Thoracic aorta (tissue), 2 donors: ENCODE measurements at regions not wholly inside any gene's neighbourhood (a gene's known extent, or its start where the extent isn't known, plus 50 kb on each side); places are given as distances from the start of the nearest gene placed in this dataset.

ENCODE experiments used
- ATAC-seq: fragments of 150-250 bp; one replicate; pipeline ENCODE4 v1.8.0; 2017; ENCODE audit warnings: low read depth; ENCODE audit not compliant: insufficient number of reproducible peaks, low FRiP score
- DNase-seq: peaks from one replicate; pipeline ENCODE4 v3.0.0-alpha.2; 2020; ENCODE audit warnings: low spot score
- H3K27ac ChIP-seq, 2 donors: fragments of 200-600 bp; sonication (generic); 1 replicate in 1 of 2; 2 replicates in 1 of 2; pipeline ENCODE4 v1.5.1; 2016; ENCODE audit warnings: mild to moderate bottlenecking in 2 of 2, moderate library complexity in 2 of 2
- H3K27me3 ChIP-seq: fragments of 200-600 bp; sonication (generic); replicated peaks from 2 replicates; pipeline ENCODE4 v1.6.0; 2016; ENCODE audit warnings: mild to moderate bottlenecking; ENCODE audit not compliant: insufficient read depth
- H3K36me3 ChIP-seq: fragments of 200-600 bp; sonication (generic); one replicate; pipeline ENCODE4 v1.5.1; 2016
- H3K4me1 ChIP-seq, 2 donors: fragments of 200-600 bp; sonication (generic); 1 replicate in 1 of 2; 2 replicates in 1 of 2; pipeline versions ENCODE4 v1.5.1 to v1.6.0; 2016; ENCODE audit warnings: low read depth in 2 of 2, mild to moderate bottlenecking in 1 of 2; ENCODE audit not compliant: control insufficient read depth in 1 of 2
- H3K4me3 ChIP-seq: fragments of 200-600 bp; sonication (generic); 2 replicates; pipeline ENCODE4 v1.5.1; 2016; ENCODE audit warnings: mild to moderate bottlenecking
- H3K9me3 ChIP-seq: fragments of 200-600 bp; sonication (generic); 2 replicates; pipeline ENCODE4 v1.5.1; 2016
- TF ChIP-seq, protein P1 (sequence below): fragments of 200-600 bp; sonication (generic); IDR thresholded peaks from one replicate; pipeline ENCODE4 v1.5.1; 2019; ENCODE audit warnings: antibody characterized with exemption

DNA sequence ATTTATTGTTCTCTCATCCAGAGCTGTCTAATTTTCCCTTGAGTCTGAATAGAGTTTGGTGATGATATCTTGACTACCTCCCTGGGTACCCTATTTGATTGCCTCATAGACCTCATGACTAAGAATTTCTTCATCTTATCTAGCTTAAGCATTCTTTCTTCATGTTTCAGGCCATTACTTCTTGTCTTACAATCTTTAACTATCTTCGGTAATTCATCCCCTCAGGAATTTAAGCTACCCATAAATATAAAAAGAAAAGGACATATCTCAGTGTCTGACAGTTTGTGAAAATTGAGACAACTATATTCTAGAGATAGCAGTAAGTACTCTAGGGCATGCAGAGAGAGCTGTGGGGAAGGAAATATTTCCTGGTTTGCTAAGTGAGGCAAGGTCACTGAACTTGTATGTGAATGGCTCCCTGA is 466.1 kb upstream of the GRID2 start:
- TF ChIP-seq, protein P1, sequence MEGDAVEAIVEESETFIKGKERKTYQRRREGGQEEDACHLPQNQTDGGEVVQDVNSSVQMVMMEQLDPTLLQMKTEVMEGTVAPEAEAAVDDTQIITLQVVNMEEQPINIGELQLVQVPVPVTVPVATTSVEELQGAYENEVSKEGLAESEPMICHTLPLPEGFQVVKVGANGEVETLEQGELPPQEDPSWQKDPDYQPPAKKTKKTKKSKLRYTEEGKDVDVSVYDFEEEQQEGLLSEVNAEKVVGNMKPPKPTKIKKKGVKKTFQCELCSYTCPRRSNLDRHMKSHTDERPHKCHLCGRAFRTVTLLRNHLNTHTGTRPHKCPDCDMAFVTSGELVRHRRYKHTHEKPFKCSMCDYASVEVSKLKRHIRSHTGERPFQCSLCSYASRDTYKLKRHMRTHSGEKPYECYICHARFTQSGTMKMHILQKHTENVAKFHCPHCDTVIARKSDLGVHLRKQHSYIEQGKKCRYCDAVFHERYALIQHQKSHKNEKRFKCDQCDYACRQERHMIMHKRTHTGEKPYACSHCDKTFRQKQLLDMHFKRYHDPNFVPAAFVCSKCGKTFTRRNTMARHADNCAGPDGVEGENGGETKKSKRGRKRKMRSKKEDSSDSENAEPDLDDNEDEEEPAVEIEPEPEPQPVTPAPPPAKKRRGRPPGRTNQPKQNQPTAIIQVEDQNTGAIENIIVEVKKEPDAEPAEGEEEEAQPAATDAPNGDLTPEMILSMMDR: no peak
- ATAC-seq (no peak), DNase-seq (no peak)
- Histone ChIP-seq H3K9me3 (peaks cover 12% of the 10 kb centered on the region), H3K36me3 (no peaks in the 10 kb centered on the region), H3K27me3 (no peaks in the 10 kb centered on the region), H3K4me3 (no peak overlapping the region), H3K27ac (no peak overlapping the region), H3K4me1 (no peaks in the 10 kb centered on the region)

DNA sequence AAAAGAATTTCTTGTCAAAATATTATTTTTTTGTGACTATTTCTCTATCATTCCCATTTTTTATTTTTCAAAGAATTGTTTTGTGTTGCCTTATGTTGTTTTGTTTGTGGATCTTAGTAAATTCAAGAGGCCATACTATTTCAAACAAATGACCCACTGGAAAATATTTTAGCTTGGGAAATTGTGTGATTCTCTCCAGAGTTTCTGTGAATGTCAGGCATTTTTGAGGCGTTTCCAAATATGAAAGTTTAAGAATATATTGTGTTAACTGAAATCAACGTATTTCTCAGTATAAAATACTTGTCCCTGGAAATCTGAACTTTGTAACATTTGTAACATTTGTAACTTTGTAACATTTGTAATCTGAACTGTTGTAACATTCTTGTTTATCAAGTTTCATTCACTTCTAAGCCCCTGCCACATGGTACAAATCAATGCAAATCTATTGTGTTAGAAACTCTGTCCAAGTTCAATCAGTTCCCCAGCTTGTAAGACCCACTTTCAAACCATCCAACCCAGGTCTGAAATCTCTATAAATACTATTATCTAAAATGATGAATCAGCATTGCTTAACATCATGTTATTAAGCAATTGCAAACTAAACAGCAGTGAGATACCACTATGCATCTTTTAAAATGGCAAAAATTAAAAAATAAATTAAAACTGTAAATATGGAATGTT is 465.4 kb upstream of the GRID2 start:
- peaks cover 6% of the 10 kb centered on the region for H3K9me3 ChIP-seq
- no peaks in the 10 kb centered on the region for H3K36me3 ChIP-seq
- DNase-seq: no peak
- H3K4me3 ChIP-seq: no peak overlapping the region
- H3K27ac ChIP-seq: no peak overlapping the region
- H3K27me3 ChIP-seq: no peaks in the 10 kb centered on the region
- TF ChIP-seq, protein P1: no peak
- no peaks in the 10 kb centered on the region for H3K4me1 ChIP-seq
- ATAC-seq: no peak

DNA sequence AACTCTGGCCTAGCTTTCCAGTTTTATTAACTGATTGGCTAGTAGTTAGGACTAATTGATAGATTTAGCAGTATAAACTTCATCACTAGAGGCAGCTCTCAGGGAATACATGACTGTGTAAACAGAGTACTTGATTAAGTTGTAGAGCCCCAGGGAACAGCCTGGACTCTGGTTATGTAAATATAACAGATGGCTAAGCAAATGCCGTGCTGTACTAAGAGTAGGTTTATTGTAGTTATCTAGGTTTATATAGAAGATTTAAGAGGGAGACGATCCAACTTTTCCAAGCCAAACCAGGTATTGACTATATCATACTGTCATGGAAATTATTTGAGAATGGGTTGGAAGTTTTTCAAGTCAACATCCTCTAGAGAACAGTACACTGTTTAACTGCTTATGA is 463.4 kb upstream of the GRID2 start:
- no peaks in the 10 kb centered on the region for H3K4me1 ChIP-seq
- no peaks in the 10 kb centered on the region for H3K9me3 ChIP-seq
- TF ChIP-seq, protein P1: no peak
- ATAC-seq (no peak), DNase-seq (no peak)
- no peaks in the 10 kb centered on the region for H3K36me3 ChIP-seq
- H3K27me3 ChIP-seq: no peaks in the 10 kb centered on the region
- no peak overlapping the region for H3K4me3 ChIP-seq
- H3K27ac ChIP-seq: no peak overlapping the region

DNA sequence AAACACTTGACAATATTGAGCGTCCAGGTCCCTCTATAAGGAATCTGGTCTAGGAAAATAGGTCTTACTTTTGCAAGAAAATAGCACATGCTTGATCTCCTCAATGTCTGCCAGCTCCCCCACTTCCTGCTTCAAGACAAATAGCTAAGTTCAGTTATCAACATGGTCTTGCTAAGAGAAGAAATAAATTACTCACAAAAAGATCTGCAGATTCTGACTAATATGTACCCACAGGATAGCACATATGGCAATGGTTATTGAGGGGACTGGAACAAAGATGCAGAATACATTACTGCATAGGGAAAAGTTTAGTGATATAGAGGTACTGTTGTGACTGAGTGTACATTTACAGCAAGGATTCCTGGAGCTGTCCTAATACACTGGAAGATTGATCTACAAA is 457.5 kb upstream of the GRID2 start:
- TF ChIP-seq, protein P1: no peak
- H3K27ac ChIP-seq: no peak overlapping the region
- ATAC-seq: no peak

DNA sequence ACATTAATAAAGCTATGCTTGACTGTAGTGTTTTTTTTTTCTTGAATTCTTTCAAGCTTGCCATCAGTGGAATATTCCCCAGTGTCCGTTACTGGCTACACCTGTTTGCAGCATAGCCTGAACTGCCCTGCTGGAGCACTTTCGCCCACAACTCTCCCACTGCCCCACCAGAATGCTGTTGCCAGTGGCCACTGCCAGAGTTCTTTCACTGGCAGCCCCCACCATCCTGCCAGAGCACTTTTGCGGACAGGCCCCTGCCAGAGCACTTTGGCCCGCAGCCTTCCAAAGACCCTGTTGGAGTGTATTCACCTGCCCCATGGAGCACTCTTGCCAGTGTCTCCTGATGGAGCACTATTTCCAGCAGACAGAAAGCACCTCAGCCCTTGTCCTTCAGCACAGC is 452.3 kb upstream of the GRID2 start:
- no peaks in the 10 kb centered on the region for H3K9me3 ChIP-seq
- DNase-seq (no peak), ATAC-seq (no peak)
- no peaks in the 10 kb centered on the region for H3K27me3 ChIP-seq
- no peak overlapping the region for H3K27ac ChIP-seq
- H3K36me3 ChIP-seq: no peaks in the 10 kb centered on the region
- H3K4me1 ChIP-seq: no peaks in the 10 kb centered on the region
- H3K4me3 ChIP-seq: no peak overlapping the region
- TF ChIP-seq, protein P1: no peak

More for the DNA sequence above, 457.5 kb upstream of the GRID2 start:
- H3K27me3 ChIP-seq: no peaks in the 10 kb centered on the region
- DNase-seq: no peak
- no peak overlapping the region for H3K4me3 ChIP-seq
- no peaks in the 10 kb centered on the region for H3K36me3 ChIP-seq
- H3K9me3 ChIP-seq: no peaks in the 10 kb centered on the region
- no peaks in the 10 kb centered on the region for H3K4me1 ChIP-seq
